ENCODE measurements at regions not wholly inside any gene's neighbourhood (a gene's known extent, or its start where the extent isn't known, plus 50 kb on each side); places are given as distances from the start of the nearest gene placed in this dataset.
"Not testable (repeated sequence)": the region's sequence is repeated elsewhere in the genome, so short reads cannot be mapped to it uniquely, and the experiment has no call there.

DNA sequence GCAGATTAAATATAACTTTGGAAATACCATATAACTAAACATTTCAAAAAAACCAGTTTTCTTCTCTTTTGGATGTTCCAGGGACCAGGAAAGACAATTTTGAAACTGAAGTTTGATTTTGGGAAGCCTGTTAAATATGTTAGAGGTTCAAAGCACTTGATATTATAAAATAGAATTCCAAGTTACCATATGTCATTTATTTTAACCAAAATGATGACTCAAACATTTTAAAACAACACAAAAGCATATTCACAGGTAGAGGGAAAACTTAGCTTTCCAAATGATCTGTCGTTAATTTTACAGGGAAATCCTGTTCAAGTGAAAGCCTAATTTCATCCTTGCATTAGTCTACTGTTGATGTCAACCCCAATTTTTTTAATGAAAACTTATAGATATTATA, 575.3 kb upstream of the TPTE start:
- TF ChIP-seq CTCF (IDR thresholded peaks at IDR 0.05); JUN (IDR thresholded peaks at IDR 0.05); RCOR1 (IDR thresholded peaks at IDR 0.05; ENCODE audit: low read depth, low read length); HDAC2 (IDR thresholded peaks at IDR 0.05); USF2 (IDR thresholded peaks at IDR 0.05); POLR2A (IDR thresholded peaks at IDR 0.05; ENCODE audit: low read length); POLR2AphosphoS2 (conservative IDR thresholded peaks at IDR 0.05; ENCODE audit: low read length); RNF2 (IDR thresholded peaks at IDR 0.05; ENCODE audit: borderline replicate concordance, low read depth); MYC (IDR thresholded peaks at IDR 0.05; ENCODE audit: borderline replicate concordance, low read length); RFX5 (IDR thresholded peaks at IDR 0.05); EP300 (IDR thresholded peaks at IDR 0.05); NPAS2 (CRISPR knock-in tag; IDR thresholded peaks at IDR 0.05; ENCODE audit: borderline replicate concordance); PBX3 (IDR thresholded peaks at IDR 0.05): not testable (repeated sequence)
- TF ChIP-seq, protein P1, sequence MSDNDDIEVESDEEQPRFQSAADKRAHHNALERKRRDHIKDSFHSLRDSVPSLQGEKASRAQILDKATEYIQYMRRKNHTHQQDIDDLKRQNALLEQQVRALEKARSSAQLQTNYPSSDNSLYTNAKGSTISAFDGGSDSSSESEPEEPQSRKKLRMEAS (IDR thresholded peaks at IDR 0.05) = not testable (repeated sequence)
